AG09309 (cell line): ENCODE measurements at regions not wholly inside any gene's neighbourhood (a gene's known extent, or its start where the extent isn't known, plus 50 kb on each side); places are given as distances from the start of the nearest gene placed in this dataset.
"Not testable (repeated sequence)": the region's sequence is repeated elsewhere in the genome, so short reads cannot be mapped to it uniquely, and the experiment has no call there.

ENCODE experiments used
- DNase-seq: peaks from one replicate; pipeline ENCODE4 v3.0.0-alpha.2; 2010; ENCODE audit warnings: low read depth
- H3K4me3 ChIP-seq: 2 replicates; pipeline ENCODE4 v1.5.1; 2011; ENCODE audit warnings: mild to moderate bottlenecking, low read depth, low read length, moderate library complexity; ENCODE audit not compliant: control insufficient read depth
- TF ChIP-seq, protein P1 (sequence below): IDR thresholded peaks from 2 replicates; pipeline ENCODE4 v1.5.1; 2011; ENCODE audit warnings: mild to moderate bottlenecking, low read depth, low read length, inconsistent platforms; ENCODE audit not compliant: insufficient read depth, control insufficient read depth; ENCODE audit errors: missing control alignments

DNA sequence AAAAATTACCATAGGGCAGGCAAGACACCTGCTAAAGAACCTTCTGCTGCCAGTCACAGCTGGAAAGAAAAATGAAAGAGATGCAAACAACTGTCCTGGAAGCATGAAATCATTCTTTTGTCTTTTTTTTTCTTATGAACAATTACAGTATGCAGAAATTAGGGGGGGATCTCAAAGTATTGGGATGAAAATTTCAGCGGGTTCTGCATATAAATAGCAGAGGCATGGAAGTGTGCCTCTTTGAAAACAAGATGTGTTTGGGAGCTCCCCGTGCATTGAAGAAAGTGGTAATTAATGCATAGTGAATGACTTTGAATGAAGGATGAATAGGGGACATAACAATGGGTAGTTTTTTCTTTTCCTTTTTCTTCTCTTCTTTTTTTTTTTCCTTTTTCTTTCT, 431.2 kb downstream of the SOX2 start:
- TF ChIP-seq, protein P1, sequence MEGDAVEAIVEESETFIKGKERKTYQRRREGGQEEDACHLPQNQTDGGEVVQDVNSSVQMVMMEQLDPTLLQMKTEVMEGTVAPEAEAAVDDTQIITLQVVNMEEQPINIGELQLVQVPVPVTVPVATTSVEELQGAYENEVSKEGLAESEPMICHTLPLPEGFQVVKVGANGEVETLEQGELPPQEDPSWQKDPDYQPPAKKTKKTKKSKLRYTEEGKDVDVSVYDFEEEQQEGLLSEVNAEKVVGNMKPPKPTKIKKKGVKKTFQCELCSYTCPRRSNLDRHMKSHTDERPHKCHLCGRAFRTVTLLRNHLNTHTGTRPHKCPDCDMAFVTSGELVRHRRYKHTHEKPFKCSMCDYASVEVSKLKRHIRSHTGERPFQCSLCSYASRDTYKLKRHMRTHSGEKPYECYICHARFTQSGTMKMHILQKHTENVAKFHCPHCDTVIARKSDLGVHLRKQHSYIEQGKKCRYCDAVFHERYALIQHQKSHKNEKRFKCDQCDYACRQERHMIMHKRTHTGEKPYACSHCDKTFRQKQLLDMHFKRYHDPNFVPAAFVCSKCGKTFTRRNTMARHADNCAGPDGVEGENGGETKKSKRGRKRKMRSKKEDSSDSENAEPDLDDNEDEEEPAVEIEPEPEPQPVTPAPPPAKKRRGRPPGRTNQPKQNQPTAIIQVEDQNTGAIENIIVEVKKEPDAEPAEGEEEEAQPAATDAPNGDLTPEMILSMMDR = no peak
- no peak overlapping the region for H3K4me3 ChIP-seq
- DNase-seq = no peak

DNA sequence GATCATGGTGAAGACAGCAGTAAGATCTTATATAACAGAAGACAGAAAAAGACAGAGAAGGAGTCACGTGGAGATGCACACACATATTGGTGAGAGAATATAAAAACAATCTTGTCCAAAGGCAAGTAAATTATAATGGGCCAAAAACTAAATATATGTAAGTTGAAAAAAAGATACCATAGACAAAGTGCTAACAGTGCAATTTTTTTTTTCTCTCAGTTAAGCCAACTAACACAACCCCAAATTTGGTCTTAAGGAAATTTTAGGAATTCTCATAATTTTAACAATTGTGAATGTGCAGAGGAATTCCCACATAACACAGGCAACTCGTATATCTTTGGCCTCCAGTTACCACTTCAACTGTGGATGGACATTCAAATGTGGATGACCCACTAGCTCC, 432.2 kb downstream of the SOX2 start:
- TF ChIP-seq, protein P1 = no peak
- H3K4me3 ChIP-seq = no peak overlapping the region
- DNase-seq = no peak

DNA sequence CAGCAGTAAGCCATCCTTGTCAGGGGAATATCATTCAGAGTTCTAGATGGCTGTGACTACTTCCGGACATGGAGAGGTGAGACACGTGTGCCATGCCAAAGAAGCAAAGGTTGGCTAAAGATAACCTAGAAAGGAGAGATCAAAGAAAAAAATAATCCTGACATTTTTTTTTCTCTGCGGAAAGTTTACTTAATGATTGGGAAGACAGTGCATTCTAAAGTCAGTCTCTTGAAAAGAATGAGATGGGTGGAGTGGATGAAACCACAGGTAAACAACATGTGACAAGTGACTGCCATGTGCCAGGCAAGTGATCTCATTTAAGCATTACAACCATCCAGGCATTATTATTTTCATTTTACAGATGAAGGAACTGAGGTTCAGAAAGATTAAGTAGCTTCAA, 436.6 kb downstream of the SOX2 start:
- TF ChIP-seq, protein P1 = no peak
- no peak overlapping the region for H3K4me3 ChIP-seq
- no peak for DNase-seq

DNA sequence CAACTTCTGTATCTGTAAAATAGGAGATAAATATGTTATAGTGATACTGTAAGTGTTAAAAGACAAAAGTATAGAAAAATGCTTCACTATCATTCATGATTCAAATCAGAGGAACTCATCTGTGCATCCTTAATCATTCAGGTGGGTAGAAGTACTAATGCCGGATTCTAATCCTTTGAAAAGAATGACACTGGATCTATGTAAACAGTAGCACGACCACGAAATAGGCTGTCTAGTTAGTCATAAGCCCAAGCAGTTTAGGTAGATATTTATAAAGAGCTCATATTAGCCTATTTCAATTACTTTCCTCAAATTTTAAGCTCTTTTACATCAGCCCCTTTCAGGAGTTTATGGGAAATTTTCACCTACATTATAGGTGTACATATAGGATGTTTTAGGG, 437.9 kb downstream of the SOX2 start:
- TF ChIP-seq, protein P1 = no peak
- DNase-seq = no peak
- H3K4me3 ChIP-seq = no peak overlapping the region

DNA sequence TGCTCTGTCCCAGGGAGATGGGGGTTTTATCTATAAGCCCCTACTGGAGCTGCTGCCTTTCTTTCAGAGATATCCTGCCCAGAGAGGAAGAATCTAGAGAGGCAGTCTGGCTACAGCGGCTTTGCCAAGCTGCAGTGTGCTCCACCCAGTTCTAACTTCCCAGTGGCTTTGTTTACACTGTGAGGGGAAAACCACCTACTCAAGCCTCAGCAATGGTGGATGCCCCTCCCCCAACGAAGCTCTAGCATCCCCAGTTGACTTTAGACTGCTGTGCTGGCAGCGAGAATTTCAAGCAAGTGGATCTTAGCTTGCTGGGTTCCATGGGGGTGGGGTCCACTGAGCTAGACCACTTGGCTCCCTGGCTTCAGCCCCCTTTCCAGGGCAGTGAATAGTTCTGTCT, 444.6 kb downstream of the SOX2 start:
- not testable (repeated sequence) for H3K4me3 ChIP-seq, DNase-seq

DNA sequence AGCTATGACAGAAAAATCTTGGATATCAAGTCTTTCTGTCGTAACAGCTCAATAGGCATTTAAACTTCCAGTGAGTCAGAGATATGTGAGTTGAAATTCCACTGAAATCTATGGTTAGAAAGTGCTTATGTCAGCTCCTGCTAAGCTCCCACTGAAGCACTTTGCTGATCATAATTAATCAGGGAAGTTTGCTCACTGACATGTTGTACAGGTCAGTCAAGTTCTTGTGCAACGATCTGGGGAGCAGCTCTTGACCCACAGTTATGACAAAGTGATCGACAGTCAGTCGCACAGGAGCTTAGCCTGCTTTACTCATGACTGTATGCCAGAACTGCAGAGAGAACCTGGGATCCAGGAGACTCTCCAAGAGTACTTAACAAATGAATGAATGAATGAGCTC, 453.5 kb downstream of the SOX2 start:
- DNase-seq = no peak
- no peak overlapping the region for H3K4me3 ChIP-seq
- TF ChIP-seq, protein P1 = no peak

DNA sequence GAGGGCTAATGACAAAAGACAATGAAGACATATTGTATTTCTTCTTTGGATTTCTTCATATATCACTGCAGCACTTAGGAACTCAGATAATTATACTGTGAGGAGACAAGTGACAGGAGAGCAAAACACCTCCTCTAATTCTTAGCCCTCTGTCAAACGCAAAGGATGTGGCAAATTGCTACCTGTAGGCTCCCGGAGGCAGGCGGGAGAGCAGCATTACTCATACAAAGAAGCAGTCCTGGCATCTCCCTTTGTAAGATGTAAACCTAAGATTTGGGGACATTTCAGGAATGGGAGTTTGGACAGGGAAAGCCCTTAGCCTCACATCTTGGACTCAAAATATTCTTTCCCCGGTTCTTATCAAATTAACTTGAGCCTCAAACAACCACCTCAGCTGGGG, 460.8 kb downstream of the SOX2 start:
- TF ChIP-seq, protein P1 = no peak
- no peak overlapping the region for H3K4me3 ChIP-seq
- no peak for DNase-seq
